ENCODE measurements at regions not wholly inside any gene's neighbourhood (a gene's known extent, or its start where the extent isn't known, plus 50 kb on each side); places are given as distances from the start of the nearest gene placed in this dataset.

- TF ChIP-seq POLR2AphosphoS5 (IDR thresholded peaks at IDR 0.05) (no peak), CTCF (IDR thresholded peaks at IDR 0.05) (no peak)
Observed at GRCh38 chr17:11039342-11039741, 201.5 kb upstream of the PIRT start.

Measured in stomach (tissue), 4 donors.